ENCODE measurements at regions not wholly inside any gene's neighbourhood (a gene's known extent, or its start where the extent isn't known, plus 50 kb on each side); places are given as distances from the start of the nearest gene placed in this dataset.

GRCh38 chr2:215685238-215685990, 249.5 kb upstream of the FN1 start:
- TF ChIP-seq POLR2AphosphoS5 (IDR thresholded peaks at IDR 0.05; ENCODE audit: borderline replicate concordance, low read depth, low read length), result no peak
- no peak for TF ChIP-seq EZH2 (IDR thresholded peaks at IDR 0.05)
- TF ChIP-seq FOXP2 (optimal IDR thresholded peaks at IDR 0.05; ENCODE audit: control extremely low read depth, extremely low read length, insufficient read depth), result no peak
